NCI-H345 treated with DMSO at 0.1 percent for 48 hours (cell line): ENCODE measurements at regions not wholly inside any gene's neighbourhood (a gene's known extent, or its start where the extent isn't known, plus 50 kb on each side); places are given as distances from the start of the nearest gene placed in this dataset.

Source experiments
- DNase-seq: peaks from one replicate; lab custom pipeline; 2025; ENCODE audit not compliant: unreplicated experiment; lab: John Stamatoyannopoulos, UW

GRCh38 chr12:16719713-16720416 lies 113.9 kb upstream of the LMO3 start:
- no peak for DNase-seq

- no peak for DNase-seq
Observed at GRCh38 chr12:16716928-16717327, 111.0 kb upstream of the LMO3 start.

GRCh38 chr12:16692099-16692498 lies 86.1 kb upstream of the LMO3 start:
- DNase-seq = no peak

GRCh38 chr12:16691624-16692023 lies 85.7 kb upstream of the LMO3 start:
- DNase-seq = no peak

GRCh38 chr12:16688200-16688599 lies 82.2 kb upstream of the LMO3 start:
- no peak for DNase-seq

GRCh38 chr12:16685107-16685506 lies 79.1 kb upstream of the LMO3 start:
- no peak for DNase-seq

GRCh38 chr12:16681196-16681595 lies 75.2 kb upstream of the LMO3 start:
- no peak for DNase-seq

GRCh38 chr12:16675438-16675837 lies 69.5 kb upstream of the LMO3 start:
- DNase-seq = no peak

- no peak for DNase-seq
Observed at GRCh38 chr12:16674885-16675284, 68.9 kb upstream of the LMO3 start.

- DNase-seq = no peak
Observed at GRCh38 chr12:16670456-16671050, 64.6 kb upstream of the LMO3 start.

- DNase-seq = no peak
Observed at GRCh38 chr12:16669756-16670155, 63.8 kb upstream of the LMO3 start.

- peak; percentile 21 for DNase-seq
Observed at GRCh38 chr12:16668198-16668597, 62.2 kb upstream of the LMO3 start.

- no peak for DNase-seq
Observed at GRCh38 chr12:16658699-16659098, 52.7 kb upstream of the LMO3 start.
